Central memory CD8-positive, alpha-beta T cell (primary cell): ENCODE measurements at regions not wholly inside any gene's neighbourhood (a gene's known extent, or its start where the extent isn't known, plus 50 kb on each side); places are given as distances from the start of the nearest gene placed in this dataset.

Experiments
- ATAC-seq: fragments of 150-1000 bp; cut with Tn5 transposase; replicated peaks from 2 replicates; pipeline ENCODE4 v1.10.0; 2022; ENCODE audit warnings: mild to moderate bottlenecking, moderate FRiP score, moderate number of reproducible peaks; ENCODE audit not compliant: poor library complexity, severe bottlenecking; ENCODE audit errors: extremely low read depth
- DNase-seq, 2 donors: peaks; one replicate each; pipeline ENCODE4 v3.0.0; 2021; ENCODE audit warnings: low spot score in 2 of 2
- H3K27ac Mint-ChIP-seq: one replicate; pipeline ENCODE4 v1.8.0; 2022; ENCODE audit warnings: low read depth, mild to moderate bottlenecking, moderate library complexity, mixed read lengths
- H3K27me3 Mint-ChIP-seq: one replicate; pipeline ENCODE4 v1.8.0; 2022; ENCODE audit warnings: mixed read lengths
- H3K36me3 Mint-ChIP-seq: one replicate; pipeline ENCODE4 v1.8.0; 2022; ENCODE audit warnings: mild to moderate bottlenecking, moderate library complexity, mixed read lengths; ENCODE audit not compliant: insufficient read depth
- H3K4me1 Mint-ChIP-seq: one replicate; pipeline ENCODE4 v1.8.0; 2022; ENCODE audit warnings: mixed read lengths
- H3K4me3 Mint-ChIP-seq: one replicate; pipeline ENCODE4 v1.8.0; 2022; ENCODE audit warnings: mild to moderate bottlenecking, moderate library complexity, mixed read lengths
- H3K9me3 Mint-ChIP-seq: one replicate; pipeline ENCODE4 v1.8.0; 2022; ENCODE audit warnings: mixed read lengths

GRCh38 chr14:85461432-85462133, 68.4 kb upstream of the FLRT2 start:
- Mint-ChIP-seq H3K27ac (no peak overlapping the region), H3K9me3 (peaks cover 6% of the 10 kb centered on the region), H3K4me3 (no peak overlapping the region), H3K27me3 (no peaks in the 10 kb centered on the region), H3K36me3 (no peaks in the 10 kb centered on the region), H3K4me1 (no peaks in the 10 kb centered on the region)
- ATAC-seq (no peak), DNase-seq (no peak)

- peaks cover 1% of the 10 kb centered on the region for H3K36me3 Mint-ChIP-seq
- H3K4me3 Mint-ChIP-seq, result no peak overlapping the region
- no peaks in the 10 kb centered on the region for H3K4me1 Mint-ChIP-seq
- peaks cover 11% of the 10 kb centered on the region for H3K9me3 Mint-ChIP-seq
- no peaks in the 10 kb centered on the region for H3K27me3 Mint-ChIP-seq
- no peak overlapping the region for H3K27ac Mint-ChIP-seq
- ATAC-seq, result no peak
- DNase-seq, result no peak
Measured at GRCh38 chr14:85463512-85463911, 66.4 kb upstream of the FLRT2 start.

- Mint-ChIP-seq H3K36me3 (peaks cover 1% of the 10 kb centered on the region), H3K4me3 (no peak overlapping the region), H3K4me1 (no peaks in the 10 kb centered on the region), H3K9me3 (peaks cover 11% of the 10 kb centered on the region), H3K27ac (no peak overlapping the region), H3K27me3 (no peaks in the 10 kb centered on the region)
- ATAC-seq, result no peak
- DNase-seq, result no peak
Measured at GRCh38 chr14:85464135-85464895, 65.6 kb upstream of the FLRT2 start.

GRCh38 chr14:85466678-85467077, 63.3 kb upstream of the FLRT2 start:
- H3K4me3 Mint-ChIP-seq, result no peak overlapping the region
- DNase-seq (no peak), ATAC-seq (no peak)
- no peaks in the 10 kb centered on the region for H3K4me1 Mint-ChIP-seq
- H3K27me3 Mint-ChIP-seq, result no peaks in the 10 kb centered on the region
- H3K36me3 Mint-ChIP-seq, result peaks cover 1% of the 10 kb centered on the region
- H3K9me3 Mint-ChIP-seq, result peaks cover 9% of the 10 kb centered on the region
- no peak overlapping the region for H3K27ac Mint-ChIP-seq

- ATAC-seq, result no peak
- no peak overlapping the region for H3K27ac Mint-ChIP-seq
- peaks cover 11% of the 10 kb centered on the region for H3K9me3 Mint-ChIP-seq
- DNase-seq, result no peak
- no peaks in the 10 kb centered on the region for H3K4me1 Mint-ChIP-seq
- no peak overlapping the region for H3K4me3 Mint-ChIP-seq
- no peaks in the 10 kb centered on the region for H3K27me3 Mint-ChIP-seq
- peaks cover 1% of the 10 kb centered on the region for H3K36me3 Mint-ChIP-seq
Measured at GRCh38 chr14:85468816-85469215, 61.1 kb upstream of the FLRT2 start.

- H3K4me1 Mint-ChIP-seq, result no peaks in the 10 kb centered on the region
- ATAC-seq (no peak), DNase-seq (no peak)
- peaks cover 1% of the 10 kb centered on the region for H3K36me3 Mint-ChIP-seq
- H3K9me3 Mint-ChIP-seq, result peaks cover 11% of the 10 kb centered on the region
- H3K27ac Mint-ChIP-seq, result no peak overlapping the region
- no peak overlapping the region for H3K4me3 Mint-ChIP-seq
- H3K27me3 Mint-ChIP-seq, result no peaks in the 10 kb centered on the region
Measured at GRCh38 chr14:85471156-85471555, 58.8 kb upstream of the FLRT2 start.

- Mint-ChIP-seq H3K9me3 (peaks cover 9% of the 10 kb centered on the region), H3K4me1 (no peaks in the 10 kb centered on the region), H3K36me3 (peaks cover 1% of the 10 kb centered on the region), H3K4me3 (no peak overlapping the region), H3K27ac (no peak overlapping the region), H3K27me3 (no peaks in the 10 kb centered on the region)
- DNase-seq, result no peak
- no peak for ATAC-seq
Measured at GRCh38 chr14:85471744-85472143, 58.2 kb upstream of the FLRT2 start.

GRCh38 chr14:85474431-85474830, 55.5 kb upstream of the FLRT2 start:
- Mint-ChIP-seq H3K27me3 (no peaks in the 10 kb centered on the region), H3K27ac (no peak overlapping the region), H3K4me1 (no peaks in the 10 kb centered on the region), H3K9me3 (peaks cover 11% of the 10 kb centered on the region), H3K4me3 (no peak overlapping the region), H3K36me3 (no peaks in the 10 kb centered on the region)
- ATAC-seq (no peak), DNase-seq (no peak)

GRCh38 chr14:85475113-85475512, 54.8 kb upstream of the FLRT2 start:
- Mint-ChIP-seq H3K4me3 (no peak overlapping the region), H3K27me3 (no peaks in the 10 kb centered on the region), H3K36me3 (no peaks in the 10 kb centered on the region), H3K27ac (no peak overlapping the region), H3K9me3 (peaks cover 13% of the 10 kb centered on the region), H3K4me1 (no peaks in the 10 kb centered on the region)
- no peak for DNase-seq
- no peak for ATAC-seq

GRCh38 chr14:85479306-85479705, 50.6 kb upstream of the FLRT2 start:
- no peaks in the 10 kb centered on the region for H3K36me3 Mint-ChIP-seq
- H3K27me3 Mint-ChIP-seq, result no peaks in the 10 kb centered on the region
- DNase-seq (no peak), ATAC-seq (no peak)
- no peak overlapping the region for H3K27ac Mint-ChIP-seq
- H3K4me3 Mint-ChIP-seq, result no peak overlapping the region
- no peaks in the 10 kb centered on the region for H3K4me1 Mint-ChIP-seq
- H3K9me3 Mint-ChIP-seq, result peaks cover 7% of the 10 kb centered on the region

- H3K27me3 Mint-ChIP-seq, result no peaks in the 10 kb centered on the region
- ATAC-seq (no peak), DNase-seq (no peak)
- H3K4me3 Mint-ChIP-seq, result no peak overlapping the region
- peaks cover 8% of the 10 kb centered on the region for H3K9me3 Mint-ChIP-seq
- H3K4me1 Mint-ChIP-seq, result no peaks in the 10 kb centered on the region
- no peaks in the 10 kb centered on the region for H3K36me3 Mint-ChIP-seq
- H3K27ac Mint-ChIP-seq, result no peak overlapping the region
Measured at GRCh38 chr14:85479771-85480170, 50.2 kb upstream of the FLRT2 start.
